Brain microvascular endothelial cell (primary cell): ENCODE measurements at regions not wholly inside any gene's neighbourhood (a gene's known extent, or its start where the extent isn't known, plus 50 kb on each side); places are given as distances from the start of the nearest gene placed in this dataset.

Experiments
- DNase-seq: peaks from one replicate; pipeline ENCODE4 v3.0.0-alpha.2; 2020
- H3K27ac ChIP-seq: fragments of 250-450 bp; sonication (Bioruptor Pico); 2 replicates; pipeline ENCODE4 v1.5.1; 2020; ENCODE audit warnings: mild to moderate bottlenecking, moderate library complexity
- H3K27me3 ChIP-seq: fragments of 250-450 bp; sonication (Bioruptor Pico); replicated peaks from 2 replicates; pipeline ENCODE4 v1.5.1; 2020; ENCODE audit warnings: mild to moderate bottlenecking
- H3K36me3 ChIP-seq: fragments of 250-450 bp; sonication (Bioruptor Pico); replicated peaks from 2 replicates; pipeline ENCODE4 v1.5.1; 2020; ENCODE audit warnings: mild to moderate bottlenecking
- H3K4me3 ChIP-seq: 2 replicates; pipeline ENCODE4 v1.5.1; 2011; ENCODE audit warnings: low read depth, mild to moderate bottlenecking, control low read depth, low read length, moderate library complexity
- in situ Hi-C: cut with HindIII; loops from 2 replicates; pipeline ENCODE4 v1.10.0; 2017; ENCODE audit warnings: low sequenced_read_pairs, low pct_ligation_motif_present
- TF ChIP-seq, protein P1 (sequence below): IDR thresholded peaks from 2 replicates; pipeline ENCODE4 v1.5.1; 2011; ENCODE audit warnings: low read depth, mild to moderate bottlenecking, moderate library complexity, low read length, control low read depth, inconsistent platforms; ENCODE audit errors: missing control alignments

DNA sequence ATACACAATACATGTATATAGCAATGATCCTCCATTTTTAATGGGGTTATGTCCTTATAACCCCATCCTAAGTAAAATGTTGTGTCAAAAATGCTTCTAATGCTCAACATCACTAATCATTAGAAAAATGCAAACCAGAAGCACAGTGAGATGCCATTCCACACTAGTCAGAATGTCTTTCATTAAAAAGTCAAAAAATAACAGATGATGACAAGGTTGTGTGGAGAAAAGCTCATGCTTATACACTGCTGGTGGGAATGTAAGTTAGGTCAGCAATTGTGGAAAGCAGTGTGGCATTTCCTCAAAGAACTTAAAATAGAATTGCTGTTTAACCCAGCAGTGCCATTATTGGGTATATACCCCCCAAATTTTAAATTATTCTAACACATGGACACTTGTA lies 654.9 kb upstream of the CNTNAP5 start:
- no peak for DNase-seq
- no peaks in the 10 kb centered on the region for H3K36me3 ChIP-seq
- H3K27me3 ChIP-seq: no peaks in the 10 kb centered on the region
- in situ Hi-C loops: no loop called here
- TF ChIP-seq, protein P1, sequence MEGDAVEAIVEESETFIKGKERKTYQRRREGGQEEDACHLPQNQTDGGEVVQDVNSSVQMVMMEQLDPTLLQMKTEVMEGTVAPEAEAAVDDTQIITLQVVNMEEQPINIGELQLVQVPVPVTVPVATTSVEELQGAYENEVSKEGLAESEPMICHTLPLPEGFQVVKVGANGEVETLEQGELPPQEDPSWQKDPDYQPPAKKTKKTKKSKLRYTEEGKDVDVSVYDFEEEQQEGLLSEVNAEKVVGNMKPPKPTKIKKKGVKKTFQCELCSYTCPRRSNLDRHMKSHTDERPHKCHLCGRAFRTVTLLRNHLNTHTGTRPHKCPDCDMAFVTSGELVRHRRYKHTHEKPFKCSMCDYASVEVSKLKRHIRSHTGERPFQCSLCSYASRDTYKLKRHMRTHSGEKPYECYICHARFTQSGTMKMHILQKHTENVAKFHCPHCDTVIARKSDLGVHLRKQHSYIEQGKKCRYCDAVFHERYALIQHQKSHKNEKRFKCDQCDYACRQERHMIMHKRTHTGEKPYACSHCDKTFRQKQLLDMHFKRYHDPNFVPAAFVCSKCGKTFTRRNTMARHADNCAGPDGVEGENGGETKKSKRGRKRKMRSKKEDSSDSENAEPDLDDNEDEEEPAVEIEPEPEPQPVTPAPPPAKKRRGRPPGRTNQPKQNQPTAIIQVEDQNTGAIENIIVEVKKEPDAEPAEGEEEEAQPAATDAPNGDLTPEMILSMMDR: no peak
- H3K4me3 ChIP-seq: no peak overlapping the region
- no peak overlapping the region for H3K27ac ChIP-seq

DNA sequence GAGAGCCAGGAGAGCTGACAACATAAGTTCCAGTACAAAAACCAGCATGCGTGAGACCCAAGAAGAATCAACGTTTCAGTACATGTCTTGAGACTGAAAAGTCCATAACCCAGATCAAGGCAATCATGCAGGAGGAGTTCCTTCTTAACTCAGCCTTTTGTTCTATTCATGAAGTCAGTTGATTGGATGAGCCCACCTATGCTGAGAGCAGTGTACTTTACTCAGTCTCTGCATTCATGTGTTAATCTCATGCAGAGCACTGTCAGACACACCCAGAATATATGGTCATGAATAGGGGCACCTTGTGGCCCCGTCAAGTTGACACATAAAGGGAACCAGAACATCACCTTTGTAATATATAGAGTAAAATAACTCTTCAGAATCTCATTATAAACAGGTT lies 653.6 kb upstream of the CNTNAP5 start:
- Histone ChIP-seq H3K27me3 (no peaks in the 10 kb centered on the region), H3K4me3 (no peak overlapping the region), H3K36me3 (no peaks in the 10 kb centered on the region), H3K27ac (no peak overlapping the region)
- in situ Hi-C loops: no loop called here
- DNase-seq: no peak
- TF ChIP-seq, protein P1: no peak

DNA sequence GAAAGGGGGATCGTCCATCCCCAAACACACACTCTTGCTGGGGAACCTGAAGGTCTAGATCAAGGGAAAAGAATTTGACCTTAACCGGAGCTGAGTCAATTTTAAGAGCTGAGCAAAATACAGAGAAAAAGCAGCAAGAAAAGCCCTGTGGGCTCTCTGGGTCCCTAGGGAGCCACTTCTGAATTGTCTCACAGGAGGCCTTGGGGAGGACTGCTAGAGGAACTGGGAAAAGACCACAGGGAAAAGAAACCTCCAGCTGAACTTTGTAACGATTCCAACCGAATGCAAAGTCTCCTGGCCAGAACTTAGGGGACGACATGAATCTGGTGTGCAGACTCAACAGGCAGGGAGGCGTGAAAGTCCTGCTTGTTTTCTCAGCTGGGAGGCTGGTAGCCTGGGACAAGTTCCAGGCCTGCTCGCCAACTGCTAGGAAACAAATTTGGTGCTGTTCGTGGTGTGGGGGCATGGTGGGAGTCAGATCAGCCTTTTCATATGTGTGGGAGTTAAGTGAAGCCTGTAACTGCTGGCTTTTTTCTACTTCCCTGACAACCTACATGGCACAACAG lies 644.6 kb upstream of the CNTNAP5 start:
- H3K27ac ChIP-seq: no peak overlapping the region
- no peaks in the 10 kb centered on the region for H3K36me3 ChIP-seq
- no peaks in the 10 kb centered on the region for H3K27me3 ChIP-seq
- in situ Hi-C loops: no loop called here
- TF ChIP-seq, protein P1: no peak
- DNase-seq: no peak
- H3K4me3 ChIP-seq: no peak overlapping the region

DNA sequence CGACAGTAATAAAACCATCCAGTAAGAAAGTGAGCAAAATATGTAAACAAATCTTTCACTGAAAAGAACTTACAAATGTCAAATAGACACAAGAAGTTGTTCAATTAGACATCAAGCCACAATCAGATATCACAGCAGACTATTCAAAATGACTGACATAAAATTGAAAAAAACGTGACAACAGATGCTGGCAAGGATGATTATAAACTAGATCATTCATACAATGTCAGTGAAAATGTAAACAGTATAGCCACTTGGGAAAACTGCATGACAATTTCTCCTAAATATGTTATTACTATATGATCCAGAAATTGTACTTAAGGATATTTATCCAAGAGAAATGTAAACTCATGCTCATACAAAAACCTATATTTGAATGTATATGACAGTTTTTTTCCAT lies 609.4 kb upstream of the CNTNAP5 start:
- no peak overlapping the region for H3K27ac ChIP-seq
- H3K36me3 ChIP-seq: no peaks in the 10 kb centered on the region
- in situ Hi-C loops: no loop called here
- no peaks in the 10 kb centered on the region for H3K27me3 ChIP-seq
- DNase-seq: no peak
- no peak overlapping the region for H3K4me3 ChIP-seq
- TF ChIP-seq, protein P1: no peak

DNA sequence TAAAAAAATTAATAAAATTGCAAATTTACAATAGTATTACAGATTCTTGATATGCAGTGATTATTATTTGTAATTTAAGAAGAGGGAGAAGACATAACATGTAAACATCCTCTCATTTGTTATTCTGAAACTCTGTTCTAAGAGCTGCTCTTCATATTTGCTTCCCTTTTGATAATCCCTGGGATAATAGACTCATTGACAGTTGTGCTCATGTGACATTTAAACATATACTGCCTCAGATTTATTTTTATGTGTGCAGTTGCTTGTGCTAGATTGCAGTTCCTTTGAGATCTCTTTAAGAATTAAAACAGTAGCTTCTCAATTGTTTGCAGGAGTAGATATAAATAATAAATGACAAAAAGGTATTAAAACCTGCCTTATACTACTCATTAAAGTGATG lies 605.1 kb upstream of the CNTNAP5 start:
- H3K36me3 ChIP-seq: no peaks in the 10 kb centered on the region
- no peak overlapping the region for H3K4me3 ChIP-seq
- no peaks in the 10 kb centered on the region for H3K27me3 ChIP-seq
- TF ChIP-seq, protein P1: no peak
- no peak for DNase-seq
- in situ Hi-C loops: no loop called here
- H3K27ac ChIP-seq: no peak overlapping the region
